SU-DHL-6 (cell line): ENCODE measurements at regions not wholly inside any gene's neighbourhood (a gene's known extent, or its start where the extent isn't known, plus 50 kb on each side); places are given as distances from the start of the nearest gene placed in this dataset.

Experiments
- EZH2phosphoT487 ChIP-seq: fragments of 200-600 bp; sonication (generic), shearing (Covaris generic); conservative IDR thresholded peaks from 2 replicates; pipeline ENCODE4 v1.6.1; 2018; ENCODE audit warnings: mild to moderate bottlenecking, antibody characterized with exemption, low read length, moderate library complexity, mixed read lengths
- TF ChIP-seq, protein P1 (sequence below): fragments of 200-600 bp; sonication (generic); IDR thresholded peaks from one replicate; pipeline ENCODE4 v1.5.1; 2017; ENCODE audit warnings: antibody characterized with exemption, mild to moderate bottlenecking, low read length, moderate library complexity; ENCODE audit not compliant: insufficient read depth, poor library complexity, severe bottlenecking

GRCh38 chr3:191962324-191962723 lies 501.4 kb downstream of the PYDC2 start:
- TF ChIP-seq, protein P1, sequence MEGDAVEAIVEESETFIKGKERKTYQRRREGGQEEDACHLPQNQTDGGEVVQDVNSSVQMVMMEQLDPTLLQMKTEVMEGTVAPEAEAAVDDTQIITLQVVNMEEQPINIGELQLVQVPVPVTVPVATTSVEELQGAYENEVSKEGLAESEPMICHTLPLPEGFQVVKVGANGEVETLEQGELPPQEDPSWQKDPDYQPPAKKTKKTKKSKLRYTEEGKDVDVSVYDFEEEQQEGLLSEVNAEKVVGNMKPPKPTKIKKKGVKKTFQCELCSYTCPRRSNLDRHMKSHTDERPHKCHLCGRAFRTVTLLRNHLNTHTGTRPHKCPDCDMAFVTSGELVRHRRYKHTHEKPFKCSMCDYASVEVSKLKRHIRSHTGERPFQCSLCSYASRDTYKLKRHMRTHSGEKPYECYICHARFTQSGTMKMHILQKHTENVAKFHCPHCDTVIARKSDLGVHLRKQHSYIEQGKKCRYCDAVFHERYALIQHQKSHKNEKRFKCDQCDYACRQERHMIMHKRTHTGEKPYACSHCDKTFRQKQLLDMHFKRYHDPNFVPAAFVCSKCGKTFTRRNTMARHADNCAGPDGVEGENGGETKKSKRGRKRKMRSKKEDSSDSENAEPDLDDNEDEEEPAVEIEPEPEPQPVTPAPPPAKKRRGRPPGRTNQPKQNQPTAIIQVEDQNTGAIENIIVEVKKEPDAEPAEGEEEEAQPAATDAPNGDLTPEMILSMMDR, result no peak
- no peak for TF ChIP-seq EZH2phosphoT487
